ENCODE measurements at regions not wholly inside any gene's neighbourhood (a gene's known extent, or its start where the extent isn't known, plus 50 kb on each side); places are given as distances from the start of the nearest gene placed in this dataset.

DNA sequence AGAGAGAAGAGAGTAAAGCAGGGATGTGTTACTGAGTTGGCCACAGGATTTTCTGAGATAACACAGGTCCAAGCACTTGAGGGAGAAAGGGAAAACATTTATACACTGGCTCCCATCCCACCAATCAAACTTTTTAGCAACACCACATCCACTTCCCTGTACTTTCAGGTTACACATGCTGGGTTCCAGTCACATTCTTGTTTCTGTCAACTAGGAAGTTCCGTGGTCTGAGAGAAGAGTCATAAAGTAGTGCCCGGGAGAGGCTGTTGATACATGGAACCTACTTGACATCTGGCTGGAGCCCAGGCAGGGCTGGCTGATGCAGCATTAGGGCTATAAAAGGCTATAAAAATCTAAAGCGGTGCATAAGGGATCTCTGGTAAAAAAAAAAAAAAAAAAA, 473.9 kb upstream of the COX7C start:
- TF ChIP-seq FOXA2 (IDR thresholded peaks at IDR 0.05) = no peak
- TF ChIP-seq, protein P1, sequence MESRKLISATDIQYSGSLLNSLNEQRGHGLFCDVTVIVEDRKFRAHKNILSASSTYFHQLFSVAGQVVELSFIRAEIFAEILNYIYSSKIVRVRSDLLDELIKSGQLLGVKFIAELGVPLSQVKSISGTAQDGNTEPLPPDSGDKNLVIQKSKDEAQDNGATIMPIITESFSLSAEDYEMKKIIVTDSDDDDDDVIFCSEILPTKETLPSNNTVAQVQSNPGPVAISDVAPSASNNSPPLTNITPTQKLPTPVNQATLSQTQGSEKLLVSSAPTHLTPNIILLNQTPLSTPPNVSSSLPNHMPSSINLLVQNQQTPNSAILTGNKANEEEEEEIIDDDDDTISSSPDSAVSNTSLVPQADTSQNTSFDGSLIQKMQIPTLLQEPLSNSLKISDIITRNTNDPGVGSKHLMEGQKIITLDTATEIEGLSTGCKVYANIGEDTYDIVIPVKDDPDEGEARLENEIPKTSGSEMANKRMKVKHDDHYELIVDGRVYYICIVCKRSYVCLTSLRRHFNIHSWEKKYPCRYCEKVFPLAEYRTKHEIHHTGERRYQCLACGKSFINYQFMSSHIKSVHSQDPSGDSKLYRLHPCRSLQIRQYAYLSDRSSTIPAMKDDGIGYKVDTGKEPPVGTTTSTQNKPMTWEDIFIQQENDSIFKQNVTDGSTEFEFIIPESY (IDR thresholded peaks at IDR 0.05) = no peak
- TF ChIP-seq GABPA (IDR thresholded peaks at IDR 0.05 in 1 of 2, conservative IDR thresholded peaks at IDR 0.05 in 1 of 2) = no peak
- TF ChIP-seq, protein P2, sequence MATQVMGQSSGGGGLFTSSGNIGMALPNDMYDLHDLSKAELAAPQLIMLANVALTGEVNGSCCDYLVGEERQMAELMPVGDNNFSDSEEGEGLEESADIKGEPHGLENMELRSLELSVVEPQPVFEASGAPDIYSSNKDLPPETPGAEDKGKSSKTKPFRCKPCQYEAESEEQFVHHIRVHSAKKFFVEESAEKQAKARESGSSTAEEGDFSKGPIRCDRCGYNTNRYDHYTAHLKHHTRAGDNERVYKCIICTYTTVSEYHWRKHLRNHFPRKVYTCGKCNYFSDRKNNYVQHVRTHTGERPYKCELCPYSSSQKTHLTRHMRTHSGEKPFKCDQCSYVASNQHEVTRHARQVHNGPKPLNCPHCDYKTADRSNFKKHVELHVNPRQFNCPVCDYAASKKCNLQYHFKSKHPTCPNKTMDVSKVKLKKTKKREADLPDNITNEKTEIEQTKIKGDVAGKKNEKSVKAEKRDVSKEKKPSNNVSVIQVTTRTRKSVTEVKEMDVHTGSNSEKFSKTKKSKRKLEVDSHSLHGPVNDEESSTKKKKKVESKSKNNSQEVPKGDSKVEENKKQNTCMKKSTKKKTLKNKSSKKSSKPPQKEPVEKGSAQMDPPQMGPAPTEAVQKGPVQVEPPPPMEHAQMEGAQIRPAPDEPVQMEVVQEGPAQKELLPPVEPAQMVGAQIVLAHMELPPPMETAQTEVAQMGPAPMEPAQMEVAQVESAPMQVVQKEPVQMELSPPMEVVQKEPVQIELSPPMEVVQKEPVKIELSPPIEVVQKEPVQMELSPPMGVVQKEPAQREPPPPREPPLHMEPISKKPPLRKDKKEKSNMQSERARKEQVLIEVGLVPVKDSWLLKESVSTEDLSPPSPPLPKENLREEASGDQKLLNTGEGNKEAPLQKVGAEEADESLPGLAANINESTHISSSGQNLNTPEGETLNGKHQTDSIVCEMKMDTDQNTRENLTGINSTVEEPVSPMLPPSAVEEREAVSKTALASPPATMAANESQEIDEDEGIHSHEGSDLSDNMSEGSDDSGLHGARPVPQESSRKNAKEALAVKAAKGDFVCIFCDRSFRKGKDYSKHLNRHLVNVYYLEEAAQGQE (IDR thresholded peaks at IDR 0.05) = no peak
- no peak for TF ChIP-seq NR2F2 (IDR thresholded peaks at IDR 0.05)
- no peak for TF ChIP-seq RAD21 (IDR thresholded peaks at IDR 0.05)
- no peak for TF ChIP-seq HNF4G (IDR thresholded peaks at IDR 0.05)
- TF ChIP-seq TAF1 (conservative IDR thresholded peaks at IDR 0.05) = no peak
- TF ChIP-seq, protein P3, sequence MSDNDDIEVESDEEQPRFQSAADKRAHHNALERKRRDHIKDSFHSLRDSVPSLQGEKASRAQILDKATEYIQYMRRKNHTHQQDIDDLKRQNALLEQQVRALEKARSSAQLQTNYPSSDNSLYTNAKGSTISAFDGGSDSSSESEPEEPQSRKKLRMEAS (IDR thresholded peaks at IDR 0.05) = no peak
- no peak for TF ChIP-seq YY1 (IDR thresholded peaks at IDR 0.05)
- no peak for TF ChIP-seq HNF4A (conservative IDR thresholded peaks at IDR 0.05)
- TF ChIP-seq SP1 (IDR thresholded peaks at IDR 0.05) = no peak
- TF ChIP-seq RXRA (IDR thresholded peaks at IDR 0.05) = no peak
- TF ChIP-seq, protein P4, sequence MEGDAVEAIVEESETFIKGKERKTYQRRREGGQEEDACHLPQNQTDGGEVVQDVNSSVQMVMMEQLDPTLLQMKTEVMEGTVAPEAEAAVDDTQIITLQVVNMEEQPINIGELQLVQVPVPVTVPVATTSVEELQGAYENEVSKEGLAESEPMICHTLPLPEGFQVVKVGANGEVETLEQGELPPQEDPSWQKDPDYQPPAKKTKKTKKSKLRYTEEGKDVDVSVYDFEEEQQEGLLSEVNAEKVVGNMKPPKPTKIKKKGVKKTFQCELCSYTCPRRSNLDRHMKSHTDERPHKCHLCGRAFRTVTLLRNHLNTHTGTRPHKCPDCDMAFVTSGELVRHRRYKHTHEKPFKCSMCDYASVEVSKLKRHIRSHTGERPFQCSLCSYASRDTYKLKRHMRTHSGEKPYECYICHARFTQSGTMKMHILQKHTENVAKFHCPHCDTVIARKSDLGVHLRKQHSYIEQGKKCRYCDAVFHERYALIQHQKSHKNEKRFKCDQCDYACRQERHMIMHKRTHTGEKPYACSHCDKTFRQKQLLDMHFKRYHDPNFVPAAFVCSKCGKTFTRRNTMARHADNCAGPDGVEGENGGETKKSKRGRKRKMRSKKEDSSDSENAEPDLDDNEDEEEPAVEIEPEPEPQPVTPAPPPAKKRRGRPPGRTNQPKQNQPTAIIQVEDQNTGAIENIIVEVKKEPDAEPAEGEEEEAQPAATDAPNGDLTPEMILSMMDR (IDR thresholded peaks at IDR 0.05; ENCODE audit: low read depth, low read length, missing input control) = no peak
- no peaks in the 10 kb centered on the region for H3K4me1 ChIP-seq (ENCODE audit: control insufficient read depth in 4 of 4, insufficient read depth in 4 of 4, low read length in 3 of 4)
- no peak overlapping the region for H3K9ac ChIP-seq (ENCODE audit: low read depth in 1 of 2, low read length in 2 of 2)
- 69% methylated on average over 3 of the region's 3 CpGs for WGBS
- no peak overlapping the region for H3K4me3 ChIP-seq (ENCODE audit: low read depth in 1 of 3, low read length in 3 of 3)
- H3K27me3 ChIP-seq (ENCODE audit: control insufficient read depth in 4 of 4, insufficient read depth in 4 of 4, low read length in 3 of 4) = no peaks in the 10 kb centered on the region
- H3K36me3 ChIP-seq (ENCODE audit: control insufficient read depth in 4 of 4, insufficient read depth in 3 of 4, low read depth in 1 of 4, low read length in 3 of 4) = no peaks in the 10 kb centered on the region
- H3K27ac ChIP-seq (ENCODE audit: low read depth in 1 of 2, low read length in 2 of 2) = no peak overlapping the region
- H3K9me3 ChIP-seq (ENCODE audit: control insufficient read depth in 4 of 4, low read length in 3 of 4) = no peaks in the 10 kb centered on the region
- no peak for DNase-seq (ENCODE audit: low spot score)

DNA sequence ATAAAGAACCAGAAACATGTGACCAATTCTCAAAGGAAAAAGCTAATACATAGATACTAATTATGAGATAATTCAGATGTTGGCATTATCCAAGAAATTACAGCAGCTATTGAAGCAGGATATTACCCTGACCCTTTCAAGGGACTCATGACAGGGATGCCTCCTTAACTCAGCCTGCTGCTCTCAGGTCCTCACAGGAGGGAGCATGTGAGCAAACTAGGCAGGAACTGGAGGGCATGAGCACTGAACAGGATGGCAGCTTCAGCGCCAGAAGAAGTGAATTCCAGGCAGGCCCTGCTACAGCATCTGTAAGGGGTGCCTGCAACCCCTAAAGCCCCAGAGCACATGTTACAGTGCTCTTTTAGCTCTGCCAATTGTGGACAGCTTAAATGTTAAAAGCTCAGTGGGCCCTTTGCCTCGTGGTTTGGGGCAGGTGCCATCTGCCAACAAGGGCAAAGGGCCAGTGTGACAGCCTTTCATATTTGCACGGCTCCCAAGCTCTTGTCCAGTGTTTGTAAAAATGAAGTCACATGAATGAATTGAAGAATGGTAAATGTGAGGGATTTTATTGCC, 464.7 kb upstream of the COX7C start:
- H3K9ac ChIP-seq (ENCODE audit: low read depth in 1 of 2, low read length in 2 of 2) = no peak overlapping the region
- H3K4me3 ChIP-seq (ENCODE audit: low read depth in 1 of 3, low read length in 3 of 3) = no peak overlapping the region
- H3K36me3 ChIP-seq (ENCODE audit: control insufficient read depth in 4 of 4, insufficient read depth in 3 of 4, low read depth in 1 of 4, low read length in 3 of 4) = no peaks in the 10 kb centered on the region
- no peak for DNase-seq (ENCODE audit: low spot score)
- no peak overlapping the region for H3K27ac ChIP-seq (ENCODE audit: low read depth in 1 of 2, low read length in 2 of 2)
- H3K9me3 ChIP-seq (ENCODE audit: control insufficient read depth in 4 of 4, low read length in 3 of 4) = no peaks in the 10 kb centered on the region
- WGBS = 57% methylated on average over 3 of the region's 3 CpGs
- TF ChIP-seq HNF4A (conservative IDR thresholded peaks at IDR 0.05) (no peak), SP1 (IDR thresholded peaks at IDR 0.05) (no peak), NR2F2 (IDR thresholded peaks at IDR 0.05) (no peak), EGR1 (IDR thresholded peaks at IDR 0.05; ENCODE audit: low read depth in 2 of 2) (no peak), FOXA2 (IDR thresholded peaks at IDR 0.05) (no peak), GABPA (IDR thresholded peaks at IDR 0.05 in 1 of 2, conservative IDR thresholded peaks at IDR 0.05 in 1 of 2) (no peak), TAF1 (conservative IDR thresholded peaks at IDR 0.05) (no peak)
- TF ChIP-seq, protein P1 (IDR thresholded peaks at IDR 0.05) = no peak
- TF ChIP-seq, protein P3 (IDR thresholded peaks at IDR 0.05) = no peak
- no peaks in the 10 kb centered on the region for H3K4me1 ChIP-seq (ENCODE audit: control insufficient read depth in 4 of 4, insufficient read depth in 4 of 4, low read length in 3 of 4)
- no peaks in the 10 kb centered on the region for H3K27me3 ChIP-seq (ENCODE audit: control insufficient read depth in 4 of 4, insufficient read depth in 4 of 4, low read length in 3 of 4)

All from liver (tissue), 8 donors.